Natural killer cell (primary cell): ENCODE measurements at regions not wholly inside any gene's neighbourhood (a gene's known extent, or its start where the extent isn't known, plus 50 kb on each side); places are given as distances from the start of the nearest gene placed in this dataset.

Source experiments
- ATAC-seq, 3 donors: fragments of 150-1000 bp in 2 of 3; fragments of 200-7000 bp in 1 of 3; cut with Tn5 transposase; 1 replicate in 1 of 3; 2 replicates in 2 of 3; pipeline ENCODE4 v1.10.0; 2021; ENCODE audit warnings: mild to moderate bottlenecking in 2 of 3, moderate library complexity in 2 of 3
- DNase-seq, 2 donors: peaks; one replicate each; pipeline versions ENCODE4 v3.0.0 to v3.0.0-alpha.2; 2013 to 2021; ENCODE audit warnings: mixed read lengths in 1 of 2
- H3K27ac ChIP-seq: one replicate; pipeline ENCODE4 v1.5.1; 2013; ENCODE audit warnings: mild to moderate bottlenecking, low read length
- H3K27me3 ChIP-seq: one replicate; pipeline ENCODE4 v1.6.1; 2013; ENCODE audit warnings: low read length; ENCODE audit not compliant: control insufficient read depth, insufficient read depth
- H3K36me3 ChIP-seq: one replicate; pipeline ENCODE4 v1.6.1; 2013; ENCODE audit warnings: low read length; ENCODE audit not compliant: control insufficient read depth, insufficient read depth
- H3K4me1 ChIP-seq: one replicate; pipeline ENCODE4 v1.6.1; 2013; ENCODE audit warnings: low read length; ENCODE audit not compliant: control insufficient read depth, insufficient read depth
- H3K4me3 ChIP-seq: one replicate; pipeline ENCODE4 v1.5.1; 2013; ENCODE audit warnings: low read length
- H3K9me3 ChIP-seq: one replicate; pipeline ENCODE4 v1.6.1; 2013; ENCODE audit warnings: low read length; ENCODE audit not compliant: control insufficient read depth, insufficient read depth
- H3K27ac Mint-ChIP-seq, 2 donors: one replicate each; pipeline ENCODE4 v1.8.0; 2022; ENCODE audit warnings: mild to moderate bottlenecking in 2 of 2, mixed read lengths in 2 of 2, moderate library complexity in 1 of 2
- H3K27me3 Mint-ChIP-seq, 2 donors: one replicate each; pipeline ENCODE4 v1.8.0; 2022; ENCODE audit warnings: low read depth in 2 of 2, mixed read lengths in 2 of 2
- H3K36me3 Mint-ChIP-seq: one replicate; pipeline ENCODE4 v1.8.0; 2022; ENCODE audit warnings: mixed read lengths
- H3K4me1 Mint-ChIP-seq, 2 donors: one replicate each; pipeline ENCODE4 v1.8.0; 2022; ENCODE audit warnings: mixed read lengths in 2 of 2
- H3K4me3 Mint-ChIP-seq: one replicate; pipeline ENCODE4 v1.8.0; 2022; ENCODE audit warnings: mild to moderate bottlenecking, moderate library complexity, mixed read lengths
- H3K9me3 Mint-ChIP-seq, 2 donors: one replicate each; pipeline ENCODE4 v1.8.0; 2022; ENCODE audit warnings: mixed read lengths in 2 of 2
- CTCF ChIP-seq: fragments of 200-600 bp; IDR thresholded peaks from one replicate; pipeline ENCODE4 v1.8.0; 2022; ENCODE audit warnings: antibody characterized with exemption
- WGBS: methylation state at CpG from one replicate; pipeline ENCODE4 v1.1.7; 2013; ENCODE audit warnings: missing lambda C conversion rate; ENCODE audit not compliant: insufficient coverage; 5-methylcytosine and 5-hydroxymethylcytosine counted together
- intact Hi-C: fragments of 100-400 bp; cut with micrococcal nuclease; formaldehyde crosslinking; loops from one replicate; pipeline ENCODE4 v1.14.2; 2022

GRCh38 chr12:67370979-67371378 is 101.8 kb downstream of the CAND1 start:
- H3K27me3 Mint-ChIP-seq: no peaks in the 10 kb centered on the region

GRCh38 chr12:67377021-67377420 is 107.9 kb downstream of the CAND1 start:
- TF ChIP-seq CTCF: no peak
- intact Hi-C loops: no loop called here
- Mint-ChIP-seq H3K4me3 (no peak overlapping the region), H3K27me3 (no peaks in the 10 kb centered on the region), H3K4me1 (no peaks in the 10 kb centered on the region), H3K36me3 (peaks cover 5% of the 10 kb centered on the region), H3K9me3 (peaks cover 2 to 3% of the 10 kb centered on the region in 2 donors), H3K27ac (no peak overlapping the region)
- Histone ChIP-seq H3K36me3 (no peaks in the 10 kb centered on the region), H3K4me1 (no peaks in the 10 kb centered on the region), H3K27me3 (no peaks in the 10 kb centered on the region), H3K9me3 (no peaks in the 10 kb centered on the region), H3K4me3 (no peak overlapping the region), H3K27ac (no peak overlapping the region)
- DNase-seq (no peak), ATAC-seq (no peak)
- 97% methylated on average over 4 of the region's 4 CpGs for WGBS

More at GRCh38 chr12:67370979-67371378, 101.8 kb downstream of the CAND1 start:
- intact Hi-C loops: no loop called here
- Mint-ChIP-seq H3K36me3 (peaks cover 7% of the 10 kb centered on the region), H3K4me3 (no peak overlapping the region), H3K9me3 (peaks cover 2 to 3% of the 10 kb centered on the region in 2 donors), H3K27ac (no peak overlapping the region), H3K4me1 (no peaks in the 10 kb centered on the region)
- no peaks in the 10 kb centered on the region for H3K27me3 ChIP-seq
- no peaks in the 10 kb centered on the region for H3K4me1 ChIP-seq
- H3K27ac ChIP-seq: no peak overlapping the region
- H3K4me3 ChIP-seq: no peak overlapping the region
- no peak for TF ChIP-seq CTCF
- no peaks in the 10 kb centered on the region for H3K36me3 ChIP-seq
- no peak for ATAC-seq
- DNase-seq: no peak
- no peaks in the 10 kb centered on the region for H3K9me3 ChIP-seq

GRCh38 chr12:67377541-67377940 is 108.4 kb downstream of the CAND1 start:
- WGBS: 87% methylated on average over 3 of the region's 4 CpGs
- H3K4me3 Mint-ChIP-seq: no peak overlapping the region
- DNase-seq (no peak), ATAC-seq (no peak)
- Histone ChIP-seq H3K36me3 (no peaks in the 10 kb centered on the region), H3K4me1 (no peaks in the 10 kb centered on the region), H3K9me3 (no peaks in the 10 kb centered on the region), H3K27ac (no peak overlapping the region), H3K4me3 (no peak overlapping the region), H3K27me3 (no peaks in the 10 kb centered on the region)
- no peaks in the 10 kb centered on the region for H3K9me3 Mint-ChIP-seq
- intact Hi-C loops: no loop called here
- H3K4me1 Mint-ChIP-seq: no peaks in the 10 kb centered on the region
- no peak overlapping the region for H3K27ac Mint-ChIP-seq
- no peak for TF ChIP-seq CTCF
- H3K27me3 Mint-ChIP-seq: no peaks in the 10 kb centered on the region
- H3K36me3 Mint-ChIP-seq: no peaks in the 10 kb centered on the region

- ATAC-seq (no peak), DNase-seq (no peak)
- H3K27me3 ChIP-seq: no peaks in the 10 kb centered on the region
- no peak overlapping the region for H3K27ac Mint-ChIP-seq
- no peak for TF ChIP-seq CTCF
- H3K4me3 Mint-ChIP-seq: no peak overlapping the region
- no peak overlapping the region for H3K4me3 ChIP-seq
- no peaks in the 10 kb centered on the region for H3K9me3 ChIP-seq
- no peaks in the 10 kb centered on the region for H3K4me1 Mint-ChIP-seq
- no peak overlapping the region for H3K27ac ChIP-seq
- no peaks in the 10 kb centered on the region for H3K27me3 Mint-ChIP-seq
- no peaks in the 10 kb centered on the region for H3K36me3 ChIP-seq
- no peaks in the 10 kb centered on the region for H3K36me3 Mint-ChIP-seq
- no peaks in the 10 kb centered on the region for H3K4me1 ChIP-seq
- WGBS: 63% methylated on average over 3 of the region's 4 CpGs
- intact Hi-C loops: no loop called here
- no peaks in the 10 kb centered on the region for H3K9me3 Mint-ChIP-seq
These were observed 113.2 kb downstream of the CAND1 start for GRCh38 chr12:67382241-67382871.
